IPS-NIHi7 (cell line): ENCODE measurements at regions not wholly inside any gene's neighbourhood (a gene's known extent, or its start where the extent isn't known, plus 50 kb on each side); places are given as distances from the start of the nearest gene placed in this dataset.
A peak's percentile ranks its signal among the peaks of the same experiment; 100 is the strongest.

Source experiments
- DNase-seq: peaks from one replicate; pipeline ENCODE4 v3.0.0; 2012; ENCODE audit warnings: mixed read lengths; ENCODE audit errors: extremely low spot score

DNA sequence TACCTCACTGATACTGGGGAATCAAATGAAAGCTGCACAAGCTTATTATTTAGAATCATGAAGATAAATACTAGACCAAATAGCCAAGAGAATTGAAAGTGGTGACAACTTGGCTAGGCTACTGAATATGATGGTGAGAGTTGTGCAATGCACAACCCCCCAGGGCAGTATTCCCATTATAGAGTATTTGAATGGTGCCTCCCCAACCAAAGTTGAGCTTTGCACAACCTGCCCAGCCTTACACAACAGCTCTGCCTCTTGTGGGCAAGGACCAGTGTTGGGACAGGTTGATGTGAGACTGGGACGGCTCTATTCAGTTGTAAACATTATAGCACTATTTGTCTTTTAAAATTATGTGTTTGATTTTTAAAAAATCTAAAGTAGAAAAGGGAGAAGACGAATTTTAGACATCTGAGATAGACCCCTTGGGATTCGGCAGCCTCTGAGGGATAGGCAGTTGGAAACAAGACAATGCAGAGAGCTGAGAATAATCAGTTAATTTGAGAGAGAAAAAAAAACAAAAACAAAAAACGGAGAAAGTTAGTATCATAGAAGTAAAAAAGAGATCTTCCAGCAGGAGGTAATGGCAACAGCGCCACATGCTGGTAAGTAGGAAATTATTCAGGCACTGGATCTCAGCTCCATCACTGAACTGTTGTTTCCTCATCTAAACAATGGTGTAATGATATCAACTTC lies 91.0 kb upstream of the KCNA3 start:
- peak; percentile 59 for DNase-seq

DNA sequence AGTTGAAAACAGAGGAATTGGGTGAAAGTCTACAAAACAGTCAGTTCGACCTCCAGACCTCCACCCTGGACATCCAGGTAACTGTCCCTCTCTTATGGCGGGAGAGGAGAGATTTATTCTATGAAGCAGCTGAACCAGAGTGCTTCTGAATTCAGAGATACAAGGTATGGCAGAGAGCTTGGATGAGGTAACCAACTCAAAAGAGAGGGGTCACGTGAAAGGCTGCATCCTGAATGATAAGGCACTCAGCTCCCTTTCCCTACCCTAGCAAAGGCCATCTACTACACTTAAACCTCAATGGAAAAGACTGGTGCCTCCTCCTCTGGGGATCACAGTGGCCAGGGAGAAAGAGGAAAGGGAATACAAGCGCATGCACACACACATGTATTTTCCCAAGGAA lies 88.4 kb upstream of the KCNA3 start:
- DNase-seq, result no peak

DNA sequence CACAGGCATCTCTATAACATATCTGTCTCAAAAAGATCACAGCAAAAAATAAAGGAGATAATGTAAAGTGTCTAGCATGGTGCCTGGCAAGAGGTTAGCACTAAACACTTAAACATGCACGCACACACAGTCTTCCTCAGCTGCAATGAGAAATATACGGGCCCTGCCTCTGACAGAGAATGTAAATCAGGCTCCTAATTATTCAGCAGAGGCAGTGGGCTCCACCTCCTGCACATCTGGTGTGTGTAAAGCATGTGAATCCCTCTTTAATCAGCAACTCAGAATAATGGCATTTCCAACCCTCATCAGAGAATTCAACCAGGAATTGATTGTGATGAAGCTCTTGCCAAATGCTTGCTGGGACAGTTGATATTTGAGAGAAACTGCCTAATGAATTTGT lies 85.6 kb upstream of the KCNA3 start:
- DNase-seq, result no peak

DNA sequence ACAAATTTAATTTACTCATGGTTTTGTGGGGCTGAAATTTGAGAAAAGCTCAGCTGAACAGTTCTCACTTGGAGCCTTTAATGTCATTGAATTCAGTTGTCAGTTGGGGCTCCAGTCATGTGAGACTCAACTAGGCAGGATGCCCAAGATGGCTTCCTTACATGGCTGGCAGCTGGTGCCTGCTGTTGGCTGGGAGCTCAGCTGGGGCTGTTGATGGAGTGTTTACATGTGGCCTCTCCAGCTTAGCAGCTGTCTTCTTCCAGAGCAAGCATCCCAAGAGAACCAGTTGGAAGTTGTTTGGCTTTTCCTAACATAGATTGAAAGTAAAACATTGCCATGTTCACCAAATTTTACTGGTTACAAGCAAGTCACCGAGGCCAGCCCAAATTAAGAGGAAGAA lies 81.8 kb upstream of the KCNA3 start:
- no peak for DNase-seq

DNA sequence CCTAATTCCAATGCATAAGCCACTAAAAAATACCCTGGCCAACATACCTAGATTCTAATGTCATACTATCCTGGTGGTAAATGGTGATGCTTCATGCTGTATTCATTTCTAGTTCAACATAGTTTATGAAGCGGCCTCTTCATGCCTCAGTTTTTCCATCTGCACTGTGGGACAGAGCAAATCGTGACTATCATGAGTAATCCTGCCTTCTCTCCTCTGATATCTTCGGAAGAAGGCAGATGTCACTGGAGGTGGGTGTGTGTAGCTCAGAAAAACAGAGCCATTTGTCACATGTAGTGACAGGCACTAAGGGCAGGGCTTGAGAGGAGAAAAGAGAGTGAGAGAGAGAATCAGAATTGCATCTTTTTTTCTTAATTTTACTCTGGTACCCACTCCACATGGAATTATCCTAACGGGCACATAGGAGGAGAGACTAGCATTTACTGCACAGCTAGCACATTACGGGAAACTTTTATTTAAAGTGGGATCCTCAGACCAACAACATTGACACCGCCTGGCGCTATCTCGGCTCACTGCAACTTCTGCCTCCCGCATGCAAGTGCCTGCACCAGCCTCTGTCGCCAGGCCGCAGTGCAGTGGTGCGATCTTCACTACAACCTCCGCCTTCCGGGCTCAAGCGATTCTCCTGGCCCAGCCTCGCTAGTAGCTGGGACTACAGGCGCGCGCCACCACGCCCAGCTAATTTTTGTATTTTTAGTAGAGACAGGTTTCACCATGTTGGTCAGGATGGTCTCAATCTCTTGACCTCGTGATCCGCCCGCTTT lies 78.4 kb upstream of the KCNA3 start:
- no peak for DNase-seq

DNA sequence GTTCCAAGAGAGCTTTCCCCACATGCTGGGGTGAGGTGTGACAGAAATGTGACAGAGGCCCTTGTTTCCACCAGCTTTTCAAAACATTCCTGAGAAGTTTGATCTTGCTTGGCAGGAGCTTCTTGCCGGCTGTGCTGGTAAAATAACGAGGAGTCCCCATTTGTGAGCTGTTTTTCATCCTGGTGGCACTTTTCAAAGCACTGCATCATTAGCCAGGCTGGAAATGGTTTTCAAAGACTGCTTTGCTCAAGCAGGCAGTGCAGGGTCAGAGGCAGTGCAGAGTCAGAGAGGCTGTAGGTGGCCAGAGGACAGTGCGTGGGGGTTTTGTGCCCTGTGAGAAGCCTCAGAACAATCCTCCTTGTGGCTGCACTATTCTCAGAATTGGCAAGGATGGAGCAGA lies 75.8 kb upstream of the KCNA3 start:
- DNase-seq, result no peak

DNA sequence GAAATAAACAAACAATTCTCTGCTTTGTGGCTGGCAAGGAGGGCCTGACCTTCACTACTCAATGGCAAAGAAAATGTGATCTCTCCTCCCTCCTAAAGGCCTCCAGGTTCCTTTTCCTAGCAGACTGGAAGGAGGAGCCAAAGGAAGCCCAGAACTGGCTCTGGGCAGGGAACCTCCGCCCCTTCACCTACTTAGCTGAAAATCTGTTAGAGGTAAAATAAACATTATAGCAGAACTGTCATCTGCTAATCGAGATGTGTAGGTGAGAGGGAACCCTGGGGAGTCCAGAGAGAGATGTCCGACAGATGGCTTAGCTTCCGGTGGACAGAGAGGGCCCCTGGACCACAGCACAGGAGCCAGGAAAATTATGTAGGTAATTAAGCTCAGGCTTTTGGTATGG lies 75.2 kb upstream of the KCNA3 start:
- DNase-seq, result no peak

DNA sequence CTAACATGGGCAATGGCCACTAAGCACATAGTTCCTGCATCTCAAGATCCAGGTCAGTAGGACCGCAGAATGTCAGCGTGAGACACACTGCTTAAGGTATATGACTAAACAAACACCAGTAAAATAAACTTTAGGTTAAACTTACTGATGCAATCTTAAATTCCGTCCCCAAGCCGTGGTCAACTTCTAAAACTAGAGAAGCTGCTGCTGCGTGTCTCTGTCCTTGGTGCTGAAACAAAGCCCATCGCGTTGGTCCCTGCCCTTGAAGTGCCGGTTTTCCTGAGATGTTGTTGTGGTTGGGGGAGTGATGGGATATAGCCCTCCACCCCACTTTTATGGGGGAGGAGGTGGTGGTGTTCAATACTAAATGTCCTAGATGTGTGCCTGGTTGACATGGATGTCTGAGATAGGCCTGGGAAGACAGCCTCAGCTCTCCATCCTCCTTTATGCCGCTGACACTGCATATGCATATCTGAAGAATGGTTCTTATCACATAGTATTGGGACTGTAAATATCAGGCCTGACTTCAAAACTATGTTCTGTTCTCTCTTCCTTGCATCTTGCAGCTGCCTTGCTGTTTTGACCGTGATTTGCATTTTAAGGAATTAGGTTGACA lies 72.0 kb upstream of the KCNA3 start:
- peak; percentile 78 for DNase-seq

DNA sequence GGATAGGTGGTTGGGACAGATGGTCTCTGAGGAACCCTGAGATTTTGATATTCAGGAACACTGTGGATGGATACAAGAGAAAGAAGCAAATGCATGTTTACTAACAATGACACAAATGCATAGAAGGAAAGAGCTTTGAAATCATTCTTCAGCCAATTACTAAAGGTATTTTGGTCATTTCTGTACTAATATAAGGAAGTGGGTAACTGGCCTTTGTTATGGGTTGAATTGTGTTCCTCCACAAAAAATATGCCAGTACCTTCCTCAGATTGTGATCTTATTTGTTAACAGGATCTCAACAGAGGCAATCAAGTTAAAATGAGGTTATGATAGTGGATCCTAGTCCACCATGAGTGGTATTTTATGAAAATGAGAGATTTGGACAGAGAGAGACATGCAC lies 68.7 kb upstream of the KCNA3 start:
- no peak for DNase-seq

DNA sequence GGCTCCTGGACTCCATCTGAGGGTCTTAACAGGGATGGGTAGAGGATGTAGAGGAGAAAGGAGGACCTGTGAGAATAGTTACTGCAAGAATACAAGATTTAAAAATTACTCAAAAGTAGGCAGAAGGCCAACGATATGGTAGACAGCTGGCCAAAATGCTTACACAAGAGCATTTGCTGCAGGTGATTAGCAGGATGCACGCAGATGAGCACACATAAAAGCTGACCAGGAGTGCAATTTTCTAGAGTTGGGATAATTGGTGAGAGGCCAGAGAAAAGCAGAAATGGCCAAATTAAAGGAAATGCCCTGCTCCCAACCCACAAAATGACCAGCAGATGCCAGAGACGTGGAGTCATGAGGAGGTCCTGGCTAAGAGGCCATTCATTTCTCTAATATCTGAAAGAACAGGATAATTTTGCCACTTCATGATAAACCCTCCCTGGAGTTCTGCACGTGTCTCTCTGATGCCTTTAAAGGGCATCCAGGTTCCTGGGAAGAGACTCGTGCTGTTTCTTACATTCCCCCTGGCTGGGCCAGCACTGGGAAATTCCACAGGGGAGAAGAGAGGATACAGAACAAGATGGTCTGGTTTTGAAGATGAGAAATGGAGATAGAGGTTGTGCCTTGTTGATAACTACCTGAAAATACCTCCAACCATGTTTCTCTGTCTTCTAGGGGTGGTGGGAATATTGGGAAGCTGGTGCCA lies 62.3 kb upstream of the KCNA3 start:
- no peak for DNase-seq

DNA sequence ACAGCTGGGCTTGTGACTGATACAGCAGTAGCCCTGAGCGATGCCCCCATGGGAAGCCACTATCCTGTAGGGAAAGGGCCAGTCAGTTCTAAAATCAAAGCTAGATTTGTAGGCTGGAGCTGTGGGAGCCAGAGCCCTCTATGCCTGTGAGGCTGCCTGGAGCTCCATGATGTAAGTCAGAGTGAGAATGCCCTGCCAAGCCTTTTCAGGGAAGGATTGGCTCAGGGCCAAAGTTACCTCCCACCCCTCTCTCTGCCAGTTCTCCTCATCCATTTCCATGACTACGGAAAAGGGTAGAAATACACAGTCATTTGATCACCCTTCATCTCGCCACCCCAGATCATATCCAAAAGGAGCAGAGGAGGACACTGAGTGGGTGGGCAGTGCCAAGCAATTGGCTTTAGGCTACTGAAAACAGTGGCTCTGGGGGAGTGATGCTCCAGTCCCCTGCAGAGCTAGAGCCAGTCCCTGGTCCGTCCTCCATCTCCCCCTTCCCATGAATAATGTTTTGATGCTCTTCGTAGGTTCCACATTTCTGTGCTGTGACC lies 59.5 kb upstream of the KCNA3 start:
- DNase-seq, result no peak

DNA sequence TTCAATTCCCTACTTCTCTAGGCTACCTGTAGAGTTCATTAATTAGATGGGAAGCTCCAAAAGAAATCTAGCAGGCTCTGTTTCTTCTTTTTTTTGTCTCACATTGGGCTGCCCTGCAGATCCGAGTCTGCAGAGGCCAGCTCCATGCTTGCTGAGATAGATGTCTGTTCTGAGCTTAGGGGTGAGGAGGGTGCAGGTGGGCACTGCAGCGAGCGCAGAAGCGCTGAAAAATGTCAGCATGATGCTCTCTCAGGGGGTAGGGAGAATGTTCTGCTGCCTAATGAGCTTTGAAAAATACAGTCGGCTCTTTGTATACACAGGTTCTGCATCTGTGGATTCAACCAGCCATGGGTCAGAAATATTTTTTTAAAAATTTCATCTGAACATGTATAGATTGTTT lies 56.8 kb upstream of the KCNA3 start:
- DNase-seq, result no peak

DNA sequence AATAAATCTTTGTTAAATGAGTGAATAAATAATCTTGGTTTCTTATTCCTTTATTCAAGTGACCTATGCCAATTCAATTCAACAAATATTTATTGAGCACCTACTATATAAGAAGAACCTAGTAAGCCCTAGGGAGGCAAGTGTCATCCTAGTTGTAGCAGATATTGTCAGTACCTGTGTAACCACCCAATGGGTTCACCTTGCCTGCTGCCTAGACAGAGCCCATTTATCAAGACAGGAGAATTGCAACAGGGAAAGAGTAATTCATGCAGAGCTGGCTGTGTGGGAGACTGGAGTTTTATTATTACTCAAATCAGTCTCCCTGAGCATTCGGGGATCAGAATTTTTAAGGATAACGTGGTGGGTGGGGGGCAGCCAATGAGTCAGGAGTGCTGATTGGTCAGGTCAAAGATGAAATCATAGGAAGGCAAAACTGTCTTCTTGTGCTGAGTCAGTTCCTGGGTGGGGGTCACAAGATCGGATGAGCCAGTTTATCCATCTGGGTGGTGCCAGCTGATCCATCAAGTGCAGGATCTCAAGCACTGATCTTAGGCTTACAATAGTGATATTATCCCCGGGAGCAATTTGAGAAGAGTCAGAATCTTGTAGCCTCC lies 53.8 kb upstream of the KCNA3 start:
- no peak for DNase-seq

DNA sequence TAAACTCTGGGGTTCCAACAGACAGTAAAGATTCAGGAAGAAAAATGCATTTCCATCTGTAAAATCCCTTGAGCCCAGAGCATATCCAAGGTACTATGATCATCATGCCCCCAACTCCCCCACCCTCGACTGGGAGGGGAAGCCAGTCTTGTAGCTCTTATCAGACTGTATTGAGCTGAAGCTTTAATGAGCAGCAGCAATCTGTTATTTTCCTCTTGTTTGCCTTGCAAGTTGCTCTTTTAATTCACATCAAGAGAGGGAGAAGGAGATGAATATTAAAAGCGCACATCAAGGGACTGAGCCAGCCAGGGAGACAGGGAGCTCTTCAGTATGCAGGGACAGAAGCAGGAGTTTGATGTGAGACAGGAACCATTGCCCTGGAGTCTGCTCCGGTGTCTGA lies 52.5 kb upstream of the KCNA3 start:
- DNase-seq, result no peak

DNA sequence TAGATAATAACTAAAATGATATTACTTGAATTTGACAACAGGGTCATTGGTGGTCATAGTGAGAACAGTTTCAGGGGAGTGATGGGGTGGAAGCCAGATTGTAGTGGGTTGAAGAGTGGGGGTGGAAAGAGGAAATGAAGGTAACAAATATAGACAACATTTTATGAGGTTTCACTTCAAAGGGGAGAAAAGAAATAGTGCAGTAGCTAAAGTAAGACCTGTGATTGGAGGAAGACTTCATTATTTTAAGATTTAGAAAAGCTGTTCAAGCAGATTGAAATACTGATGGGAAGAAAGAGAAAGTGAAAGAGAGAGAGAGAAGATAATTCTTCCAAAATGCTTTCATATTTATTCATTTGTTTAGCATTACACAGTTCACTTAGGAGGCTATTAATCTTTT lies 52.0 kb upstream of the KCNA3 start:
- DNase-seq, result no peak
